ENCODE measurements at regions not wholly inside any gene's neighbourhood (a gene's known extent, or its start where the extent isn't known, plus 50 kb on each side); places are given as distances from the start of the nearest gene placed in this dataset.
"Not testable (repeated sequence)": the region's sequence is repeated elsewhere in the genome, so short reads cannot be mapped to it uniquely, and the experiment has no call there.

- ATAC-seq (no peak), DNase-seq (no peak)
- H3K4me3 ChIP-seq = no peak overlapping the region
Measured at GRCh38 chr13:56586976-56587375, 553.7 kb upstream of the PRR20A start.

GRCh38 chr13:56615572-56615971 is 525.1 kb upstream of the PRR20A start:
- H3K36me3 ChIP-seq (replicated peaks in 1 of 2; ENCODE audit: insufficient read depth in 1 of 2, low read depth in 2 of 2) = no peaks in the 10 kb centered on the region
- TF ChIP-seq CTCF (IDR thresholded peaks at IDR 0.05) (no peak), POLR2A (IDR thresholded peaks at IDR 0.05) (no peak)
- H3K27ac ChIP-seq = no peak overlapping the region
- no peaks in the 10 kb centered on the region for H3K9me3 ChIP-seq
- 75 to 77% methylated on average over 4 of the region's 4 CpGs for WGBS, 2 donors
- no peak for ATAC-seq
- no peak overlapping the region for H3K4me3 ChIP-seq
- no peaks in the 10 kb centered on the region for H3K4me1 ChIP-seq
- DNase-seq = no peak
- intact Hi-C loops (cut with DNase I) = no loop called here
- H3K27me3 ChIP-seq = no peaks in the 10 kb centered on the region

More at GRCh38 chr13:56586976-56587375, 553.7 kb upstream of the PRR20A start:
- Histone ChIP-seq H3K9me3 (no peaks in the 10 kb centered on the region), H3K36me3 (replicated peaks in 1 of 2; ENCODE audit: insufficient read depth in 1 of 2, low read depth in 2 of 2) (no peaks in the 10 kb centered on the region), H3K4me1 (no peaks in the 10 kb centered on the region), H3K27me3 (no peaks in the 10 kb centered on the region), H3K27ac (no peak overlapping the region)
- TF ChIP-seq CTCF (IDR thresholded peaks at IDR 0.05) (no peak), POLR2A (IDR thresholded peaks at IDR 0.05) (no peak)
- 37 to 46% methylated on average over 1 of the region's 1 CpG for WGBS, 2 donors
- intact Hi-C loops (cut with DNase I) = no loop called here

GRCh38 chr13:56622840-56623239 is 517.9 kb upstream of the PRR20A start:
- DNase-seq (no peak), ATAC-seq (no peak)
- H3K27ac ChIP-seq = no peak overlapping the region
- no peaks in the 10 kb centered on the region for H3K27me3 ChIP-seq
- H3K4me3 ChIP-seq = no peak overlapping the region
- no peaks in the 10 kb centered on the region for H3K9me3 ChIP-seq
- WGBS, 2 donors = 67 to 70% methylated on average over 4 of the region's 4 CpGs
- no peaks in the 10 kb centered on the region for H3K36me3 ChIP-seq (replicated peaks in 1 of 2; ENCODE audit: insufficient read depth in 1 of 2, low read depth in 2 of 2)
- H3K4me1 ChIP-seq = no peaks in the 10 kb centered on the region
- no peak for TF ChIP-seq POLR2A (IDR thresholded peaks at IDR 0.05)
- TF ChIP-seq CTCF (IDR thresholded peaks at IDR 0.05) = no peak
- intact Hi-C loops (cut with DNase I) = no loop called here

- H3K9me3 ChIP-seq; H3K4me1 ChIP-seq; ATAC-seq; H3K27ac ChIP-seq; H3K27me3 ChIP-seq; DNase-seq; intact Hi-C loops (cut with DNase I); H3K4me3 ChIP-seq; H3K36me3 ChIP-seq (replicated peaks in 1 of 2; ENCODE audit: insufficient read depth in 1 of 2, low read depth in 2 of 2): not testable (repeated sequence)
- WGBS, 2 donors = 38 to 76% methylated on average over 3 to 6 of the region's 6 CpGs
Measured at GRCh38 chr13:56628886-56629285, 511.8 kb upstream of the PRR20A start.

GRCh38 chr13:56631060-56631459 is 509.7 kb upstream of the PRR20A start:
- H3K4me3 ChIP-seq; H3K4me1 ChIP-seq; ATAC-seq; H3K27me3 ChIP-seq; H3K36me3 ChIP-seq (replicated peaks in 1 of 2; ENCODE audit: insufficient read depth in 1 of 2, low read depth in 2 of 2); intact Hi-C loops (cut with DNase I); H3K9me3 ChIP-seq; DNase-seq; H3K27ac ChIP-seq: not testable (repeated sequence)
- WGBS, 2 donors = 60 to 62% methylated on average over 3 of the region's 3 CpGs

- no peak for ATAC-seq
- DNase-seq = no peak
- H3K36me3 ChIP-seq (replicated peaks in 1 of 2; ENCODE audit: insufficient read depth in 1 of 2, low read depth in 2 of 2) = no peaks in the 10 kb centered on the region
- H3K4me3 ChIP-seq = no peak overlapping the region
- TF ChIP-seq CTCF (IDR thresholded peaks at IDR 0.05) (no peak), POLR2A (IDR thresholded peaks at IDR 0.05) (no peak)
- H3K27me3 ChIP-seq = no peaks in the 10 kb centered on the region
- intact Hi-C loops (cut with DNase I) = no loop called here
- 69 to 78% methylated on average over 2 of the region's 2 CpGs for WGBS, 2 donors
- no peak overlapping the region for H3K27ac ChIP-seq
- peaks cover 0 to under 1% (median 0%) of the 10 kb centered on the region in 3 donors for H3K9me3 ChIP-seq
- H3K4me1 ChIP-seq = no peaks in the 10 kb centered on the region
Measured at GRCh38 chr13:56653043-56653442, 487.7 kb upstream of the PRR20A start.
